GM12865 (cell line): ENCODE measurements at regions not wholly inside any gene's neighbourhood (a gene's known extent, or its start where the extent isn't known, plus 50 kb on each side); places are given as distances from the start of the nearest gene placed in this dataset.

Source experiments
- DNase-seq: peaks from one replicate; pipeline ENCODE4 v3.0.0; 2010; ENCODE audit warnings: low read depth
- H3K4me3 ChIP-seq: 2 replicates; pipeline ENCODE4 v1.5.1; 2011; ENCODE audit warnings: mild to moderate bottlenecking, low read depth, low read length, control low read depth
- CTCF ChIP-seq: IDR thresholded peaks from 2 replicates; pipeline ENCODE4 v1.5.1; 2011; ENCODE audit warnings: low read length, control low read depth, low read depth, inconsistent platforms; ENCODE audit not compliant: insufficient read depth; ENCODE audit errors: missing control alignments

GRCh38 chr16:85466989-85467388 lies 146.1 kb upstream of the GSE1 start:
- no peak for DNase-seq
- TF ChIP-seq CTCF, result no peak
- H3K4me3 ChIP-seq, result no peak overlapping the region

GRCh38 chr16:85469929-85470590 lies 143.1 kb upstream of the GSE1 start:
- H3K4me3 ChIP-seq, result no peak overlapping the region
- DNase-seq, result no peak
- TF ChIP-seq CTCF, result no peak

GRCh38 chr16:85470873-85471272 lies 142.2 kb upstream of the GSE1 start:
- H3K4me3 ChIP-seq, result no peak overlapping the region
- no peak for TF ChIP-seq CTCF
- DNase-seq, result no peak

GRCh38 chr16:85471469-85472431 lies 141.4 kb upstream of the GSE1 start:
- no peak overlapping the region for H3K4me3 ChIP-seq
- TF ChIP-seq CTCF, result no peak
- no peak for DNase-seq

- H3K4me3 ChIP-seq, result no peak overlapping the region
- TF ChIP-seq CTCF, result no peak
- no peak for DNase-seq
These were observed 140.6 kb upstream of the GSE1 start for GRCh38 chr16:85472514-85472913.

GRCh38 chr16:85473323-85473722 lies 139.8 kb upstream of the GSE1 start:
- no peak for TF ChIP-seq CTCF
- DNase-seq, result no peak
- H3K4me3 ChIP-seq, result no peak overlapping the region
